Liver (tissue), 8 donors: ENCODE measurements at regions not wholly inside any gene's neighbourhood (a gene's known extent, or its start where the extent isn't known, plus 50 kb on each side); places are given as distances from the start of the nearest gene placed in this dataset.

Experiments
- DNase-seq: peaks from one replicate; pipeline ENCODE4 v3.0.0-alpha.2; 2017; ENCODE audit warnings: low spot score
- H3K27ac ChIP-seq, 2 donors: one replicate each; pipeline ENCODE4 v1.7.0; 2013; ENCODE audit warnings: inconsistent platforms in 2 of 2, low read length in 2 of 2, control low read depth in 1 of 2, low read depth in 1 of 2, mild to moderate bottlenecking in 1 of 2
- H3K27me3 ChIP-seq, 4 donors: one replicate each; pipeline versions ENCODE4 v1.6.1 to v1.7.0; 2013; ENCODE audit warnings: low read length in 3 of 4, inconsistent platforms in 1 of 4, mild to moderate bottlenecking in 1 of 4, moderate library complexity in 1 of 4; ENCODE audit not compliant: control insufficient read depth in 4 of 4, insufficient read depth in 4 of 4
- H3K36me3 ChIP-seq, 4 donors: one replicate each; pipeline versions ENCODE4 v1.6.1 to v1.7.0; 2013; ENCODE audit warnings: low read length in 3 of 4, mild to moderate bottlenecking in 3 of 4, low read depth in 1 of 4, moderate library complexity in 1 of 4; ENCODE audit not compliant: control insufficient read depth in 4 of 4, insufficient read depth in 3 of 4
- H3K4me1 ChIP-seq, 4 donors: one replicate each; pipeline versions ENCODE4 v1.6.1 to v1.7.0; 2013; ENCODE audit warnings: low read length in 3 of 4, mild to moderate bottlenecking in 3 of 4, moderate library complexity in 1 of 4; ENCODE audit not compliant: control insufficient read depth in 4 of 4, insufficient read depth in 4 of 4
- H3K4me3 ChIP-seq, 3 donors: one replicate each; pipeline versions ENCODE4 v1.6.1 to v1.7.0; 2013; ENCODE audit warnings: low read length in 3 of 3, control low read depth in 1 of 3, low read depth in 1 of 3, mild to moderate bottlenecking in 1 of 3
- H3K9ac ChIP-seq, 2 donors: one replicate each; pipeline ENCODE4 v1.7.0; 2013; ENCODE audit warnings: low read length in 2 of 2, mild to moderate bottlenecking in 2 of 2, moderate library complexity in 2 of 2, control low read depth in 1 of 2, low read depth in 1 of 2
- H3K9me3 ChIP-seq, 4 donors: one replicate each; pipeline versions ENCODE4 v1.6.1 to v1.7.0; 2013; ENCODE audit warnings: low read length in 3 of 4; ENCODE audit not compliant: control insufficient read depth in 4 of 4
- EGR1 ChIP-seq, 2 donors: IDR thresholded peaks; 2 replicates each; pipeline ENCODE4 v1.6.1; 2016 to 2018; ENCODE audit warnings: antibody characterized with exemption in 2 of 2, low read depth in 2 of 2
- FOXA1 ChIP-seq: IDR thresholded peaks from 2 replicates; pipeline ENCODE4 v1.6.1; 2016; ENCODE audit warnings: antibody characterized with exemption
- FOXA2 ChIP-seq: IDR thresholded peaks from 2 replicates; pipeline ENCODE4 v1.6.1; 2016; ENCODE audit warnings: antibody characterized with exemption
- GABPA ChIP-seq, 2 donors: IDR thresholded peaks in 1 of 2; conservative IDR thresholded peaks in 1 of 2; 2 replicates each; pipeline ENCODE4 v1.6.1; 2016; ENCODE audit warnings: antibody characterized with exemption in 2 of 2, mild to moderate bottlenecking in 1 of 2, moderate library complexity in 1 of 2
- HNF4A ChIP-seq, 2 donors: conservative IDR thresholded peaks; 2 replicates each; pipeline ENCODE4 v1.6.1; 2016; ENCODE audit warnings: antibody characterized with exemption in 2 of 2, mild to moderate bottlenecking in 2 of 2
- HNF4G ChIP-seq: IDR thresholded peaks from 2 replicates; pipeline ENCODE4 v1.6.1; 2016; ENCODE audit warnings: antibody characterized with exemption
- JUND ChIP-seq, 2 donors: IDR thresholded peaks; 2 replicates each; pipeline ENCODE4 v1.6.1; 2016; ENCODE audit warnings: antibody characterized with exemption in 2 of 2
- RAD21 ChIP-seq, 2 donors: IDR thresholded peaks; 2 replicates each; pipeline ENCODE4 v1.6.1; 2016; ENCODE audit warnings: antibody characterized with exemption in 2 of 2, mild to moderate bottlenecking in 2 of 2
- RXRA ChIP-seq, 2 donors: IDR thresholded peaks; 2 replicates each; pipeline ENCODE4 v1.6.1; 2017 to 2018; ENCODE audit warnings: antibody characterized with exemption in 2 of 2, mild to moderate bottlenecking in 1 of 2
- SP1 ChIP-seq: IDR thresholded peaks from 2 replicates; pipeline ENCODE4 v1.6.1; 2018; ENCODE audit warnings: antibody characterized with exemption, mild to moderate bottlenecking
- TAF1 ChIP-seq: conservative IDR thresholded peaks from 2 replicates; pipeline ENCODE4 v1.6.1; 2016; ENCODE audit warnings: antibody characterized with exemption, mild to moderate bottlenecking
- YY1 ChIP-seq: IDR thresholded peaks from 2 replicates; pipeline ENCODE4 v1.6.1; 2016; ENCODE audit warnings: antibody characterized with exemption, mild to moderate bottlenecking
- WGBS: extraction: QIAGEN DNeasy Blood & Tissue Kit; methylation state at CpG from one replicate; pipeline ENCODE4 v1.1.7; 2013; 5-methylcytosine and 5-hydroxymethylcytosine counted together
- TF ChIP-seq, protein P1 (sequence below): IDR thresholded peaks from 2 replicates; pipeline ENCODE4 v1.6.1; 2016; ENCODE audit warnings: antibody characterized with exemption
- TF ChIP-seq, protein P2 (sequence below): IDR thresholded peaks from 2 replicates; pipeline ENCODE4 v1.6.1; 2016; ENCODE audit warnings: antibody characterized with exemption
- TF ChIP-seq, protein P3 (sequence below): IDR thresholded peaks from 2 replicates; pipeline ENCODE4 v1.6.1; 2016; ENCODE audit warnings: antibody characterized with exemption
- TF ChIP-seq, protein P4 (sequence below): IDR thresholded peaks from 2 replicates; pipeline ENCODE4 v1.6.1; 2016; ENCODE audit warnings: antibody characterized with exemption, mild to moderate bottlenecking
- TF ChIP-seq, protein P5 (sequence below): fragments of 150-350 bp; IDR thresholded peaks from 2 replicates; pipeline ENCODE4 v1.5.1; 2017; ENCODE audit warnings: improper control_type of control experiment, low read depth, low read length; ENCODE audit not compliant: missing input control
- donor health status: healthy.
- donor health status: healthy.
- donor health status: healthy.
- donor health status: healthy.
- donor health status: healthy.

DNA sequence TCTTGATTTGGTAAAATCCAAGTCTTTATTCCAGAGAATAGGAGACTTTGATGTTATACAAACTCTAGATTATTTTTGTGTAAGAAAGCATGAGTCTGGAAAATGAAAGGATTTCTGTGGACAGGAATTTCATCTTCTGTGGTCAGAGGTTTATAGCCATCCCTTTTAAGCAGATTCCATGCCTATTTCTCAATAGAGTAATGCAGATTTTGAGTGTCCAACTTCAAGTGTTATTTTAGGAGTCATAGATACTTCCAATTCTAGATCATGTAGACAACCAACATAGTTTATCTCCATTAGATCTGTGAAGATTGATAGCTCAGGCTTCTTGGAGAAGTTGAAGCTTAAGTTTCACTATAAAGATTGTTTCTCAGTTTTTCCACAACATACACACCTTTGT lies 379.7 kb downstream of the PSAT1 start:
- no peaks in the 10 kb centered on the region for H3K27me3 ChIP-seq
- H3K4me1 ChIP-seq: no peaks in the 10 kb centered on the region
- no peak overlapping the region for H3K27ac ChIP-seq
- H3K9ac ChIP-seq: no peak overlapping the region
- no peak for DNase-seq
- TF ChIP-seq, protein P1, sequence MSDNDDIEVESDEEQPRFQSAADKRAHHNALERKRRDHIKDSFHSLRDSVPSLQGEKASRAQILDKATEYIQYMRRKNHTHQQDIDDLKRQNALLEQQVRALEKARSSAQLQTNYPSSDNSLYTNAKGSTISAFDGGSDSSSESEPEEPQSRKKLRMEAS: no peak
- TF ChIP-seq, protein P2, sequence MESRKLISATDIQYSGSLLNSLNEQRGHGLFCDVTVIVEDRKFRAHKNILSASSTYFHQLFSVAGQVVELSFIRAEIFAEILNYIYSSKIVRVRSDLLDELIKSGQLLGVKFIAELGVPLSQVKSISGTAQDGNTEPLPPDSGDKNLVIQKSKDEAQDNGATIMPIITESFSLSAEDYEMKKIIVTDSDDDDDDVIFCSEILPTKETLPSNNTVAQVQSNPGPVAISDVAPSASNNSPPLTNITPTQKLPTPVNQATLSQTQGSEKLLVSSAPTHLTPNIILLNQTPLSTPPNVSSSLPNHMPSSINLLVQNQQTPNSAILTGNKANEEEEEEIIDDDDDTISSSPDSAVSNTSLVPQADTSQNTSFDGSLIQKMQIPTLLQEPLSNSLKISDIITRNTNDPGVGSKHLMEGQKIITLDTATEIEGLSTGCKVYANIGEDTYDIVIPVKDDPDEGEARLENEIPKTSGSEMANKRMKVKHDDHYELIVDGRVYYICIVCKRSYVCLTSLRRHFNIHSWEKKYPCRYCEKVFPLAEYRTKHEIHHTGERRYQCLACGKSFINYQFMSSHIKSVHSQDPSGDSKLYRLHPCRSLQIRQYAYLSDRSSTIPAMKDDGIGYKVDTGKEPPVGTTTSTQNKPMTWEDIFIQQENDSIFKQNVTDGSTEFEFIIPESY: no peak
- TF ChIP-seq FOXA2 (no peak), RAD21 (IDR thresholded peaks at IDR 0.05) (no peak), FOXA1 (no peak), SP1 (no peak), RXRA (IDR thresholded peaks at IDR 0.05) (no peak), JUND (IDR thresholded peaks at IDR 0.05) (no peak), YY1 (no peak), EGR1 (IDR thresholded peaks at IDR 0.05; ENCODE audit: low read depth in 2 of 2) (no peak), GABPA (IDR thresholded peaks at IDR 0.05 in 1 of 2, conservative IDR thresholded peaks at IDR 0.05 in 1 of 2) (no peak), HNF4A (conservative IDR thresholded peaks at IDR 0.05) (no peak), TAF1 (no peak)
- TF ChIP-seq, protein P3, sequence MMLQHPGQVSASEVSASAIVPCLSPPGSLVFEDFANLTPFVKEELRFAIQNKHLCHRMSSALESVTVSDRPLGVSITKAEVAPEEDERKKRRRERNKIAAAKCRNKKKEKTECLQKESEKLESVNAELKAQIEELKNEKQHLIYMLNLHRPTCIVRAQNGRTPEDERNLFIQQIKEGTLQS: no peak
- TF ChIP-seq, protein P4, sequence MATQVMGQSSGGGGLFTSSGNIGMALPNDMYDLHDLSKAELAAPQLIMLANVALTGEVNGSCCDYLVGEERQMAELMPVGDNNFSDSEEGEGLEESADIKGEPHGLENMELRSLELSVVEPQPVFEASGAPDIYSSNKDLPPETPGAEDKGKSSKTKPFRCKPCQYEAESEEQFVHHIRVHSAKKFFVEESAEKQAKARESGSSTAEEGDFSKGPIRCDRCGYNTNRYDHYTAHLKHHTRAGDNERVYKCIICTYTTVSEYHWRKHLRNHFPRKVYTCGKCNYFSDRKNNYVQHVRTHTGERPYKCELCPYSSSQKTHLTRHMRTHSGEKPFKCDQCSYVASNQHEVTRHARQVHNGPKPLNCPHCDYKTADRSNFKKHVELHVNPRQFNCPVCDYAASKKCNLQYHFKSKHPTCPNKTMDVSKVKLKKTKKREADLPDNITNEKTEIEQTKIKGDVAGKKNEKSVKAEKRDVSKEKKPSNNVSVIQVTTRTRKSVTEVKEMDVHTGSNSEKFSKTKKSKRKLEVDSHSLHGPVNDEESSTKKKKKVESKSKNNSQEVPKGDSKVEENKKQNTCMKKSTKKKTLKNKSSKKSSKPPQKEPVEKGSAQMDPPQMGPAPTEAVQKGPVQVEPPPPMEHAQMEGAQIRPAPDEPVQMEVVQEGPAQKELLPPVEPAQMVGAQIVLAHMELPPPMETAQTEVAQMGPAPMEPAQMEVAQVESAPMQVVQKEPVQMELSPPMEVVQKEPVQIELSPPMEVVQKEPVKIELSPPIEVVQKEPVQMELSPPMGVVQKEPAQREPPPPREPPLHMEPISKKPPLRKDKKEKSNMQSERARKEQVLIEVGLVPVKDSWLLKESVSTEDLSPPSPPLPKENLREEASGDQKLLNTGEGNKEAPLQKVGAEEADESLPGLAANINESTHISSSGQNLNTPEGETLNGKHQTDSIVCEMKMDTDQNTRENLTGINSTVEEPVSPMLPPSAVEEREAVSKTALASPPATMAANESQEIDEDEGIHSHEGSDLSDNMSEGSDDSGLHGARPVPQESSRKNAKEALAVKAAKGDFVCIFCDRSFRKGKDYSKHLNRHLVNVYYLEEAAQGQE: no peak
- no peaks in the 10 kb centered on the region for H3K9me3 ChIP-seq
- H3K4me3 ChIP-seq: no peak overlapping the region
- H3K36me3 ChIP-seq: no peaks in the 10 kb centered on the region

DNA sequence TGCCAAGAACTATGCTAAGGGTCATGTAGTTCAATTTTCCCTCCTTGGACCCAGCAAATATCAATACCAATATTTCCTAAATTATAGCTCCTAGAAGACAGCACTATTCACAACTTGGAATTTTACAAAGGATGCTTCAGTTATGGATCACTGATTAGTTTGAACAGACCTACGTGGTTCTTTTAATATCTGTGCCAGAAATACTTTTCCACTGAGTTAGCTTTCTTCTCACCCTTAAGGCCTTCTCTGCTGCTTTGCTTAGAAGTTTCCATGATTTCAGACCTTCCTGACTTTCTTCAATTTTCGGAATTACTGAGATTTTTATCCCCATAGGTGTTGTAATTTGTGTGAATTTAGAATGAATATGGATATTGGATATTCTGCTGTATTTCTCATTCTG lies 380.4 kb downstream of the PSAT1 start:
- Histone ChIP-seq H3K36me3 (no peaks in the 10 kb centered on the region), H3K9ac (no peak overlapping the region), H3K27ac (no peak overlapping the region), H3K4me3 (no peak overlapping the region), H3K9me3 (no peaks in the 10 kb centered on the region), H3K27me3 (no peaks in the 10 kb centered on the region), H3K4me1 (no peaks in the 10 kb centered on the region)
- 68% methylated on average over 2 of the region's 2 CpGs for WGBS
- no peak for DNase-seq
- TF ChIP-seq, protein P4: no peak
- TF ChIP-seq YY1: no peak
- TF ChIP-seq FOXA2: no peak
- no peak for TF ChIP-seq TAF1
- TF ChIP-seq HNF4A (conservative IDR thresholded peaks at IDR 0.05): no peak
- TF ChIP-seq, protein P1: no peak
- no peak for TF ChIP-seq RAD21 (IDR thresholded peaks at IDR 0.05)
- TF ChIP-seq, protein P5, sequence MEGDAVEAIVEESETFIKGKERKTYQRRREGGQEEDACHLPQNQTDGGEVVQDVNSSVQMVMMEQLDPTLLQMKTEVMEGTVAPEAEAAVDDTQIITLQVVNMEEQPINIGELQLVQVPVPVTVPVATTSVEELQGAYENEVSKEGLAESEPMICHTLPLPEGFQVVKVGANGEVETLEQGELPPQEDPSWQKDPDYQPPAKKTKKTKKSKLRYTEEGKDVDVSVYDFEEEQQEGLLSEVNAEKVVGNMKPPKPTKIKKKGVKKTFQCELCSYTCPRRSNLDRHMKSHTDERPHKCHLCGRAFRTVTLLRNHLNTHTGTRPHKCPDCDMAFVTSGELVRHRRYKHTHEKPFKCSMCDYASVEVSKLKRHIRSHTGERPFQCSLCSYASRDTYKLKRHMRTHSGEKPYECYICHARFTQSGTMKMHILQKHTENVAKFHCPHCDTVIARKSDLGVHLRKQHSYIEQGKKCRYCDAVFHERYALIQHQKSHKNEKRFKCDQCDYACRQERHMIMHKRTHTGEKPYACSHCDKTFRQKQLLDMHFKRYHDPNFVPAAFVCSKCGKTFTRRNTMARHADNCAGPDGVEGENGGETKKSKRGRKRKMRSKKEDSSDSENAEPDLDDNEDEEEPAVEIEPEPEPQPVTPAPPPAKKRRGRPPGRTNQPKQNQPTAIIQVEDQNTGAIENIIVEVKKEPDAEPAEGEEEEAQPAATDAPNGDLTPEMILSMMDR: no peak
- TF ChIP-seq RXRA (IDR thresholded peaks at IDR 0.05): no peak
- no peak for TF ChIP-seq SP1
- TF ChIP-seq, protein P3: no peak
- TF ChIP-seq, protein P2: no peak
- TF ChIP-seq JUND (IDR thresholded peaks at IDR 0.05): no peak
- TF ChIP-seq HNF4G: no peak
- no peak for TF ChIP-seq EGR1 (IDR thresholded peaks at IDR 0.05; ENCODE audit: low read depth in 2 of 2)
